ENCODE measurements at regions not wholly inside any gene's neighbourhood (a gene's known extent, or its start where the extent isn't known, plus 50 kb on each side); places are given as distances from the start of the nearest gene placed in this dataset.

GRCh38 chr5:123709422-123709821 lies 197.4 kb downstream of the CSNK1G3 start:
- no peak for TF ChIP-seq SNAI2 (CRISPR knock-in tag; IDR thresholded peaks at IDR 0.05)
- TF ChIP-seq ZNF8 (CRISPR knock-in tag; IDR thresholded peaks at IDR 0.05), result no peak
- no peak for TF ChIP-seq ARNTL (CRISPR knock-in tag; IDR thresholded peaks at IDR 0.05; ENCODE audit: borderline replicate concordance, low read depth)
- no peak for TF ChIP-seq ZFP30 (CRISPR knock-in tag; IDR thresholded peaks at IDR 0.05)
- no peak for TF ChIP-seq RARB (CRISPR knock-in tag; IDR thresholded peaks at IDR 0.05)
- TF ChIP-seq PATZ1 (CRISPR knock-in tag; IDR thresholded peaks at IDR 0.05; ENCODE audit: borderline replicate concordance), result no peak
- no peak for TF ChIP-seq ZC3H10 (CRISPR knock-in tag; IDR thresholded peaks at IDR 0.05)
